GM18505 (cell line): ENCODE measurements at regions not wholly inside any gene's neighbourhood (a gene's known extent, or its start where the extent isn't known, plus 50 kb on each side); places are given as distances from the start of the nearest gene placed in this dataset.

Experiments used
- ATAC-seq: cut with Tn5 transposase; IDR thresholded peaks from one replicate; pipeline ENCODE4 v1.9.1; 2021; ENCODE audit not compliant: unreplicated experiment
- POLR2A ChIP-seq: IDR thresholded peaks from 4 replicates; pipeline ENCODE4 v1.6.1; 2011; ENCODE audit warnings: borderline replicate concordance; ENCODE audit not compliant: insufficient read depth, insufficient read length; ENCODE audit errors: extremely low read depth

DNA sequence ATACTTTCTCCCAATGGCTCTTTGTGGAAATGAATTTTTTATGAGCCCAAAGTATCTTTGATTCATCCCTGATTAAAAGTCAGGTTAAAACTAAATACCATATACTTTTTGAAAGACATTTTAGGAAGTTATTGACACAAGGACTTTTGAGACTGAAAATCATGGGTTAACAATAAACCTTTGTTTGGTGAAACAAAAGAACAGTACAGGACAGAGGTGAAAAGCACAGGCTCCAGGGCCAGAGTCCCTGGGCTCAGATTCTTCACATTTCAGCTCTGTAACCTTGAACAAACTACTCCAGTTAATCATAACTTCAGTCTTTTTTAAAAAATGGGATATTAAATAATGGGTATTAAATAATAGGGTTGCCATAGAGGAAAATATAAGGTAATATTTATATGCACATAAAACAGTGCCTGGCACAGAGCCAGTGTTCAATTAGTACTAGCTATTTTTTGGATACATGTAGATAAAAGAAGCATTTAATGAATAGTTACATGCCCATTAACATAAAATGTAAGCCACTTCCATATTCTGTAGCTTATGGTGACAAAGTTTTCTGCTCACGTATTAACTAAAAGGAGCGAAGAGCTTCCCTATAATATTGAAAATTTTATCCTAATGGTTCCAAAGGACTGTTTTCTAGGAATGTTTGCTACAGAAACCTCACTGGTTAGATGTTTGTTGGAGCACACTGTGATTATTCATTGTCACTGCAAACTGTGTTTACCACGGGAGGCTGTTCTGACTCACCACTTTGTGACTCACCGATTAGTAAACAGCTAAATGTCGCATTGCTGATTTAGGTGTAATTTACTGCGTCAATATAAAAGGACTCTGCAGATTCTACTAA, 255.4 kb downstream of the DAD1 start:
- no peak for ATAC-seq
- TF ChIP-seq POLR2A, result no peak

DNA sequence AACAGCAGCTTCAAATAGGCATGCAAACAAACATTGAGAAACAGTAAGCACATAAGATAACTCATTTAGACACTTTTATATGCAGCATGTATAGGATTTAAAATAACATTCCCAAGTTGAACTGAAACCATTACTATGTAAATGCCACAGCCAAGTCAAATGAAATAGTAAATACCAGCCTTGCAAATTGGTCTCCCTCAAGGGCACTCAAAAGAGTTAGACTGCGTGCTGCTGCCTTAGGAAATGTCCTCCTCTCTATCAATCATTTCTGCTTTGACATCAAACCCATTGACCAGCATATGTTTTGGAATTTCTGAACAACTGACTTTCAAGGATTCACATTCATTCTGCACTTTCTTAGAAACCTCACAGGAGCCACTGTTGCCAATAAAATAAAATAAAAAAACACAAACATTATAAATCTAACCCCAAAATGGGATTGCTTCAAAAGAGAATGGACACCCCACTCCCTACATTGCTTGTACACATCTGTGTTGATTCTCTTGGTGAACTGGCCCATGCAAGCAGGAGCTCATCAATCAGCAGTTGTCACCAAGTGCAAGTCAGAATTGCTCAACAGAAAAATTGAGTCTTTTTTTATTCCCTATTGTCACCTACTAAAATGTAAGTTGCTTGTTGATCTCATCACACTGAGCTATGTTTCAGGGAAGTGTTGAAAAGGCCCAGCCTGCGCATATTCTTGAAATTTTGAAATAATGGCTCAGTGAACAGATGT, 256.2 kb downstream of the DAD1 start:
- no peak for ATAC-seq
- TF ChIP-seq POLR2A, result no peak

GRCh38 chr14:22329371-22329770, 259.7 kb downstream of the DAD1 start:
- TF ChIP-seq POLR2A, result no peak
- ATAC-seq, result no peak

DNA sequence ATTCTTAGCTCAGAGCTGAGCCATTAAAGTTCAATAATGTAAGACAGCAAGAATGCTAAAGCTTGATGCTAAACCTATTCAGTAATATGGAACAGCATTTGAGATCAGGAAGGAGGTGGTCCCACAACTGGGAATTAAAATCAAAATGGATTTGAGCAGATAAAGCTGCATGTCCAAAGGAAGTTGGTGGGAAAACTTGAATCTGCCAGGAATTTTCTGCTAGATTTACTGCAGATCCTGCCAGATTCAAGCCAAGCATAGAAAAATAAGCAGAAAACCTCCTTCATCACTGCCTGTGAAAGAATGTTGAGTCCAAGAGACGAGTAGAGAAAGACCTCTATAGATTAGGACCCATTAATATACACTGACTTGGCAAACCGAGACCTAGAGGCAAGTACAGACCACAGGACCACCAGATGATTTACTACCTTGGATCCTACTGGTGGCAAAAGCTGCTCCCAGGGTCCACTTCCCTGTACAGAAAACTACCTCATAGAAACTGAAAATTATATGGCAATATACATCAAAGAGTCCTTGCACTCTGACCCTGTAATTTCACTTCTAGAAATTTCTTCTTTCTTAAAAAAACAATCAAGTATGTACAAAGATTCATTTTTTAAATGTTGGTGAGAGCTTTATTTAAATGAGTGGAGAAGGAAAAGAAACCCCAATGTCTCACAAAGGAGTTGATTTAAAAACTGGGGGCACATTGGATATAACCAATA, 263.2 kb downstream of the DAD1 start:
- no peak for TF ChIP-seq POLR2A
- no peak for ATAC-seq

- no peak for TF ChIP-seq POLR2A
- no peak for ATAC-seq
These were observed 268.7 kb downstream of the DAD1 start for GRCh38 chr14:22320362-22320750.

DNA sequence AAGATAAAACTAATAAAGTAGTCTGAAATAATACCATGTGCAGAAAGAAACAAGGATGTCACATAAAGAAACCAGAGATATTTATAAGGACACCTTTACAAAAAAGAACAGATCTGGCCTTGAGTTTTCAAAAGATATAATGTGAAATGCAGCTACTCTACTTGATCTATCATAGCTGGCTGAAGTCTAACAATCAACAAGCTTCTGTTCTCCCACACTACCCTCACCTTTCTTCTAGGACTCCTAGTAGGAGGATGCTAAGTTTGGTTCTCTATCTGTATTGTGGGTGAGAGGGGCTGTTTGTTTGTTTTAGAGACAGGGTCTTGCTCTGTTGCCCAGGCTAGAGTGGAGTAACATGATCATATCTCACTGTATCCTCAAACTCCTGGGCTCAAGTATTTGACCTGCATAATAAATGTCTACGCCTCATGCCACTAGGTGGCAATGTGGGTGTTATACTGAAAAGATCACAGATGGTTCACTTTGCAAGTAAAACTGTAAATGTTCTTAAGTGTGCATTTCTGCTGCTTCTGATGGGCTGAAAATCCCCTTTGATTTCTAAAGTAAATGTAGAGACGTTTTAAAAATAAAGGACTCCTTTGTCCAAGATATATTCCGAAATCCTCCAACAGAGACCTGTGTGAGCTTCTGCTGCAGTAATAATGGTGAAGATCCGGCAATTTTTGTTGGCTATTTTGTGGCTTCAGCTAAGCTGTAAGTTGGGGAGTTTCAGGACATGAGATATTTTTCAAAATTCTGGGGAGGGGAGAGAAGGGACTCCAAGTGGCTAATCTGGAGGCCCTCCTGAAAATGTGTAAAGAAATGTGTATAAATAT, 269.3 kb downstream of the DAD1 start:
- no peak for TF ChIP-seq POLR2A
- ATAC-seq, result no peak

DNA sequence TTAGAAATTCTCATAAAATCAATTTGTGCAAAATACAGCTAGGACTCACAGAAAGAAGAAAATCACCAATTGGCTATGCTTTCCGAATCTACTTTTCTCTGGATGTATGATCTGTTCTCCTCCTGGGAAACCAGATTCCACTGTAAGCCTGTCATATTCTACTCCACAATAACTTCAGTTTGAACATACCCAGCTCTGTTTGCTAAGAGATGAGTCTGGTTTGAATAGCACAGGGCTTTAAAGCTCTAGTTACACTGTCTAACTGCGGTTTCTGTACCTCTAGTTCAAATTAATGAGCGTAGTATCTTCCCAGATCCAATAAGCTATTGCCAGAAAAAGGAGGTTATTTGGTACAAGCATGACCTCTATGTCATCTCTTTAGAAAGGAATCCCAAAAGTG, 270.1 kb downstream of the DAD1 start:
- ATAC-seq, result no peak
- no peak for TF ChIP-seq POLR2A

DNA sequence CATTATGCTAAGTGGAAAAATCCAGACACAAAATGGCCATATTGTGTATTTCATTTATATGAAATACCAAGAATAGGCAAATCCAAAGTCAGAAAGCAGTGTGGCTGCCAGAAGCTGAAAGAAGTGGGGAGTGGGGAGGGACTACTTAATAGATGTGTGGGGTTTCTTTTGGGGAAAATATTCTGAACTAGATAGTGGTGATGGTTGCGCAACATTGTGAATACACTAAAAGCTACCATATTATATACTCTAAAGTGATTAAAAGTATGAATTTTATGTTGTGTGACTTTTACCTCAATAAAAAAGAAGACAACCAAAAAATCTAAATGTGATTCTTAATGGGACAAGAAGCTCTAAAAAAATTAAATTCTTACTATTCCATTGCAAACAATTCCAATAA, 272.6 kb downstream of the DAD1 start:
- no peak for ATAC-seq
- TF ChIP-seq POLR2A, result no peak

DNA sequence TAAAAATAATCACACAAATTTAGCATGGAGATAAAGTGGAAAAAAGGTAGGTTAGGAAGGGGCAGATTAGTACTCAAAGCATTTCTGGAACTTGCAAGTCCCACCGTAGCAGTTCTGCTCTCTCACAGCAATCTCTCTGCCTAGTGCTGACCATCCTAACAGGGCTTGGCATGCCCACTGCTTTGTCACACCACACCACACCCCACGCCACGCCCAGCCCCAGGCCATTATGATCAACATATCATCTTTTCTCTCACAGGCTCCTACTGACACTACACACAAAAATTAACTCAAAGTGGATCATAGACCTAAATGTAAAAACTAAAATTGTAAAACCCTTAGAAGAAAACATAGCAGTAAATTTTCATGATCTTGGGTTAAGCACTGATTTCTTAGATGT, 273.7 kb downstream of the DAD1 start:
- no peak for ATAC-seq
- TF ChIP-seq POLR2A, result no peak

DNA sequence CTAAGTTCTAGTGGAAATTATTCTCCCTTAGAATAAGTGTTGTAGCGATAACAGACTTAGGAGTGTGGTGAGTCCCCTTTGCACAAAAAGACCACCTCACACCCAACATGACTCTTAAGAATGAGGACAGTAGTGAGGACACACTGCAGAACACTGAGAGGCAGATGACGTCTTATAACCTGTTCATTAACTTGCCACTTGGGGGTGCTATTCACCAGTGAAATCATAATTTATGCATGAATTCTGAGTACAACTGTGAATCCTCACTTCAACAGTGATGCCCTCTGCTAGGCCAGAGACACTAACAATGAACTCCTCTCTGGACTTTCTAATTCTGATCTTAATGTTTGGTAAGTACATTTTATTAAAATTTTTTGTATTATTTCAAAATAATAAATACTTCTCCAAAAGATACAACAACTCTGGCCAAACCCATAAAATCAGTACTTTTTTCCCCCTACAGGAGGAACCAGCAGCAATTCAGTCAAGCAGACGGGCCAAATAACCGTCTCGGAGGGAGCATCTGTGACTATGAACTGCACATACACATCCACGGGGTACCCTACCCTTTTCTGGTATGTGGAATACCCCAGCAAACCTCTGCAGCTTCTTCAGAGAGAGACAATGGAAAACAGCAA, 274.7 kb downstream of the DAD1 start:
- no peak for ATAC-seq
- no peak for TF ChIP-seq POLR2A

DNA sequence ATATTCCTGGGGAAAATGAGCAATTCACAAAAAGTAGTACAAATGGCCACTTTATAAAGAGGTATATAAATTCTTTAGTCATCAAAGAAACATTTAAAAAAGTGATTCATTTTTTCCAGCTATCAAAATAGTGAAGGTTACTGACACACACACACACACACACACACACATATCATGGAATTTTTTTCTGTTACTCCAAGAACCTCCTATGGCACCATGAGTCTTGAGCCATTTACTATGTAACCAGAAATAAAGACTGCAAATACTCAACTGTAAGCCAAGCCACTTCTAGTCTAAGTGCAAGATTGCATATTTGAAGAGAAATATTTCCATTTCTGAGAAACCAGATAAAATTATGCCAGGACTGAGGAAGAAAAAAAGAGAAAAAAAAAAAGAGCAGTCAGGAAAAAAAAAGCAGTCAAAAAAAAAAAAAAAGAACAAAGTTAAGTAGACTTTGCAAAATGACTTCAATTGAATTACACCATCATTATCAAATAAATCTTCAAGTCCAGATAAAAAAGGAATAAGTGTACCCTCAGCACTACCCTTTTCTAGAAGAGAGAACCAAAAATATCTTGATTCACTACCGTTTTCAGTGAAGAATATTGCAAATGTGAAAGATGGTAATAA, 275.7 kb downstream of the DAD1 start:
- no peak for TF ChIP-seq POLR2A
- no peak for ATAC-seq

DNA sequence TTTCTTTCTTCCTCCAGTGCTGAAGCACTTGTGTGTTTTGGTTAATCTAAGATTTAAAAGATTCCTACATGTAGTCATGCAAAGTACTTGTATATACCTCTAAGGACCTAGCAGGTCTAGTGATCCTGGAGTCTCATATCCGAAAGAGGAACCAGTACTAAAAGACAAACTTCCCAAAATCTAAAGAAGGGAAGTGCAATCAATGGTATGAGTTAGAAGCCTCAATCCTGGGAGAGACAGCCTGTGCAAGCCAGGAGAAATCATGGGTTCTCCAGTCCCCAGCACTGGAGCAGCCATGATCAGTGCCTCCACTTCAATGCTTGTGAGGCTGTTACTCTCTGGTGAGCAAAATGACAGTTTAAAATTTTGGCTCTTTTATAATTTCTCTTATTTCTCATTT, 277.4 kb downstream of the DAD1 start:
- TF ChIP-seq POLR2A, result no peak
- ATAC-seq, result no peak

DNA sequence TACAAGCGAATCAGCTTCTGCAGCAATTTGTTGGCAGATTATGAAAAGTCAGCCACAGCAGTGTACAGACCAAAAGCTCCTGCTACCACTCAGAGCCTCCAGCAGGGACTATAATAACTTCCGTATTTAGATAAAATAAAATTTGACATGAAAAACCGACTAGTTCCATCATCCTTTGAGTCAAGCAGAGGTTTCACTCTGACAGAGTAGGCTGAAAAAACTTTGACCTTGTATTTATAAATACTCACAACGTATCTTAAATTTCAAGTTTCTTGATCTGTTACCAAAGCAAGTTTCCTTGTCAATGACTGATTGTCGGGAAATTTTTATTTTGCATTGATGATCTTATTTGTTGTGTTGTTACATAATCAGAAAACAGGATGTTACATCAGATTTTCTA, 283.4 kb downstream of the DAD1 start:
- no peak for TF ChIP-seq POLR2A
- ATAC-seq, result no peak

GRCh38 chr14:22304326-22304725, 284.7 kb downstream of the DAD1 start:
- no peak for TF ChIP-seq POLR2A

More at GRCh38 chr14:22304326-22304725, 284.7 kb downstream of the DAD1 start:
- ATAC-seq, result no peak
